SW 1271 (cell line): ENCODE measurements at regions not wholly inside any gene's neighbourhood (a gene's known extent, or its start where the extent isn't known, plus 50 kb on each side); places are given as distances from the start of the nearest gene placed in this dataset.
"Not testable (repeated sequence)": the region's sequence is repeated elsewhere in the genome, so short reads cannot be mapped to it uniquely, and the experiment has no call there.

Experiments
- DNase-seq, 2 experiments: peaks; one replicate each; lab custom pipeline; 2025; lab: John Stamatoyannopoulos, UW

- not testable (repeated sequence) for DNase-seq
These were observed 365.4 kb downstream of the MMUT start for GRCh38 chr6:49097664-49098063.

GRCh38 chr6:49097116-49097515 lies 365.9 kb downstream of the MMUT start:
- no peak for DNase-seq

- no peak for DNase-seq
These were observed 374.4 kb downstream of the MMUT start for GRCh38 chr6:49088631-49089030.

GRCh38 chr6:49087369-49087768 lies 375.7 kb downstream of the MMUT start:
- no peak for DNase-seq

GRCh38 chr6:49082611-49083010 lies 380.4 kb downstream of the MMUT start:
- DNase-seq: no peak

- no peak for DNase-seq
These were observed 390.0 kb downstream of the MMUT start for GRCh38 chr6:49072885-49073620.

- no peak for DNase-seq
These were observed 390.9 kb downstream of the MMUT start for GRCh38 chr6:49072146-49072545.

GRCh38 chr6:49070411-49070810 lies 392.6 kb downstream of the MMUT start:
- DNase-seq: no peak

- DNase-seq: no peak
These were observed 408.7 kb downstream of the MMUT start for GRCh38 chr6:49054311-49054710.

GRCh38 chr6:49052901-49053300 lies 410.2 kb downstream of the MMUT start:
- DNase-seq: no peak

GRCh38 chr6:49051281-49051680 lies 411.8 kb downstream of the MMUT start:
- DNase-seq: no peak

- DNase-seq: no peak
These were observed 412.5 kb downstream of the MMUT start for GRCh38 chr6:49050584-49050983.

- no peak for DNase-seq
These were observed 424.7 kb downstream of the MMUT start for GRCh38 chr6:49038294-49038822.

GRCh38 chr6:49030251-49031020 lies 432.6 kb downstream of the MMUT start:
- DNase-seq: no peak

- no peak for DNase-seq
These were observed 435.4 kb downstream of the MMUT start for GRCh38 chr6:49027644-49028043.

- no peak for DNase-seq
These were observed 437.5 kb downstream of the MMUT start for GRCh38 chr6:49025273-49026240.

- no peak for DNase-seq
These were observed 458.3 kb downstream of the MMUT start for GRCh38 chr6:49004801-49005200.

- DNase-seq: no peak
These were observed 459.7 kb downstream of the MMUT start for GRCh38 chr6:49003348-49003747.

GRCh38 chr6:49001856-49002541 lies 461.1 kb downstream of the MMUT start:
- DNase-seq: peak in 1 of 2 experiments; percentile 13

- no peak for DNase-seq
These were observed 464.5 kb downstream of the MMUT start for GRCh38 chr6:48998574-48998973.

- DNase-seq: no peak
These were observed 466.5 kb downstream of the MMUT start for GRCh38 chr6:48996461-48997119.
